BE2C (cell line): ENCODE measurements at regions not wholly inside any gene's neighbourhood (a gene's known extent, or its start where the extent isn't known, plus 50 kb on each side); places are given as distances from the start of the nearest gene placed in this dataset.

Experiments used
- DNase-seq: peaks from one replicate; pipeline ENCODE4 v3.0.0-alpha.2; 2020
- H3K27me3 ChIP-seq: fragments of 250-450 bp; sonication (Bioruptor Pico); 2 replicates; pipeline ENCODE4 v1.5.1; 2020; ENCODE audit warnings: mild to moderate bottlenecking
- H3K36me3 ChIP-seq: fragments of 250-450 bp; sonication (Bioruptor Pico); 2 replicates; pipeline ENCODE4 v1.5.1; 2020; ENCODE audit warnings: mild to moderate bottlenecking
- H3K4me1 ChIP-seq: fragments of 250-450 bp; sonication (Bioruptor Pico); 2 replicates; pipeline ENCODE4 v1.5.1; 2020
- H3K4me3 ChIP-seq: 2 replicates; pipeline ENCODE4 v1.5.1; 2011; ENCODE audit warnings: low read depth, low read length
- H3K9me3 ChIP-seq: fragments of 250-450 bp; sonication (Bioruptor Pico); 2 replicates; pipeline ENCODE4 v1.5.1; 2020
- TF ChIP-seq, protein P1 (sequence below): IDR thresholded peaks from 2 replicates; pipeline ENCODE4 v1.5.1; 2012; ENCODE audit warnings: mild to moderate bottlenecking, low read depth, low read length

DNA sequence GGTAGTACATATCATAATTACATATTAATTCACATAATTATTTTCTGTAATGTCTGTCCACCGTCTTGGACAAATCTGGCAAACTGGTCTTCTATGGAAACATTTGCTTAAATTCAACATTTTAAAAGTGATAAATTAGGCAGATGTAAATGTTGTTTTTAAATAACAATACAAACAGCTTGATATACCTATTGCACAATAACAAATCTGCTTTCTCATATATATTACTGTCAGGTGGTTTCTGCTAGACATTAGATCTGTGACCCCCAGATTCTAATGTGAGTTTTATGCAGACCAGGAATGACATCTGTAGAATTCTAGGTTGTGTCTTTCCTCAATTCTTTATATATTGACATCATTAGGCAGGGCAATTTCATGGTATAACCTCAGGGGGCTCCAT, 173.3 kb downstream of the CCDC59 start:
- Histone ChIP-seq H3K9me3 (no peaks in the 10 kb centered on the region), H3K27me3 (no peaks in the 10 kb centered on the region), H3K36me3 (no peaks in the 10 kb centered on the region), H3K4me1 (no peaks in the 10 kb centered on the region), H3K4me3 (no peak overlapping the region)
- no peak for DNase-seq
- TF ChIP-seq, protein P1, sequence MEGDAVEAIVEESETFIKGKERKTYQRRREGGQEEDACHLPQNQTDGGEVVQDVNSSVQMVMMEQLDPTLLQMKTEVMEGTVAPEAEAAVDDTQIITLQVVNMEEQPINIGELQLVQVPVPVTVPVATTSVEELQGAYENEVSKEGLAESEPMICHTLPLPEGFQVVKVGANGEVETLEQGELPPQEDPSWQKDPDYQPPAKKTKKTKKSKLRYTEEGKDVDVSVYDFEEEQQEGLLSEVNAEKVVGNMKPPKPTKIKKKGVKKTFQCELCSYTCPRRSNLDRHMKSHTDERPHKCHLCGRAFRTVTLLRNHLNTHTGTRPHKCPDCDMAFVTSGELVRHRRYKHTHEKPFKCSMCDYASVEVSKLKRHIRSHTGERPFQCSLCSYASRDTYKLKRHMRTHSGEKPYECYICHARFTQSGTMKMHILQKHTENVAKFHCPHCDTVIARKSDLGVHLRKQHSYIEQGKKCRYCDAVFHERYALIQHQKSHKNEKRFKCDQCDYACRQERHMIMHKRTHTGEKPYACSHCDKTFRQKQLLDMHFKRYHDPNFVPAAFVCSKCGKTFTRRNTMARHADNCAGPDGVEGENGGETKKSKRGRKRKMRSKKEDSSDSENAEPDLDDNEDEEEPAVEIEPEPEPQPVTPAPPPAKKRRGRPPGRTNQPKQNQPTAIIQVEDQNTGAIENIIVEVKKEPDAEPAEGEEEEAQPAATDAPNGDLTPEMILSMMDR = no peak

DNA sequence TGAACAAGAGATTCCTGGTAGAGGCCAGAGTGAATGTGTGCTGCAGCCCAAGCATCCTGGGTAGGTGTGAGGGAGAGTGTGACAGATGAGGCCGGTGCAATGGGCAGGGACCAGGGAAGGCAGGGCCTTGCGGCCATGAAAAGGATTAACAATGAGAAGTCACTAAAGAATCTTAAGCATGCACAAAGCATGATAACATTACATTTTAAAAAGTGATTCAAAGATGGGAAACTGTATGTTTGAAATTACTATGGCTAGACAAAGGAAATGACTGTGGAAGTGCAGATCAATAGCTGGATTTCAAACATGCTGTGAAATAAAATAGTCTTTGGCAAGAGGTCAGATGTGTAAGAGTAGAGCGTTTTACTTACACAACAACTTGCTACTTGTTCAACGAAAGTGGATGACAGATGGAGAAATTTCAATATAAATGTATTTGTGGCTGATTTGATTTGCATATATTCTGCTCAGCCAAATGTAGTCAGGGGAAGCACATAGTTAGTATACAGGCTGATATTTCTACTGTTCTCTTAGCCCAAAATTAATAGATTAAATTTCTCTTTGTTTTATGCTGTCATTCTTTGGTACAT, 175.5 kb downstream of the CCDC59 start:
- DNase-seq = no peak
- no peaks in the 10 kb centered on the region for H3K9me3 ChIP-seq
- H3K36me3 ChIP-seq = no peaks in the 10 kb centered on the region
- TF ChIP-seq, protein P1 = no peak
- no peak overlapping the region for H3K4me3 ChIP-seq
- no peaks in the 10 kb centered on the region for H3K4me1 ChIP-seq
- H3K27me3 ChIP-seq = no peaks in the 10 kb centered on the region

DNA sequence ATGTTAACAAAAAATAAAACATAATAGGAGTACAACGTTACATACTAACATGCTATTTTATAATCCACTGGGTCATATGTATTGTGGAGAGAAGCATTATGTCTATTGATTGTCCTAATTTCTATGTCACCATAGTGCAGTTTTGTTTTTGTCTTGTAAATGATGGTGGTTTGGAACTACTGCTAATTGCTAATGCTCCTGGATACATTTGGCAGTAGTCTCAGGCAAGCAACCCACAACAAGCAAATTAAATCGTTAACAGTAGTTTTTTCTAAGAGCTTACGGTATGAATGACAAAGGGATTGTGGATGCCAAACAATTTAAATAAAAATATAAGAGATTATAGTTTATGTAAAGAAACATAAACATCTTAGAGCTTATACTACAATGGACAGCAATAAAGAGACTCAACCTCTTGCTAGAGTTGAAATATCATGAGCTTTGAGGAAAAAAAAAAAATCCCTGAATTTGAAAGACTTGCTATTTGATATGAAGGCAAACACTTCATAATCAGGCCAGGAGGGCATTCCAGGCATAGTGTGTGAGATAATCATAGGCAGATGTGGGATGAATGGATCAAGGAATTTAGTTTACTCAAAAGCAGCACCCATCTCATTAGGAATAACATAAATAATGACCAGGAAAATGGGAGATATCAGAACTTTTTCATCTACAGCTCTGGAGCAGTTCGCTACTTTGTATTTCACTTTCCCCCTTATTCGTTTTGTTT, 181.3 kb downstream of the CCDC59 start:
- DNase-seq = no peak
- H3K27me3 ChIP-seq = no peaks in the 10 kb centered on the region
- TF ChIP-seq, protein P1 = no peak
- no peak overlapping the region for H3K4me3 ChIP-seq
- H3K4me1 ChIP-seq = no peaks in the 10 kb centered on the region
- no peaks in the 10 kb centered on the region for H3K36me3 ChIP-seq
- H3K9me3 ChIP-seq = no peaks in the 10 kb centered on the region

DNA sequence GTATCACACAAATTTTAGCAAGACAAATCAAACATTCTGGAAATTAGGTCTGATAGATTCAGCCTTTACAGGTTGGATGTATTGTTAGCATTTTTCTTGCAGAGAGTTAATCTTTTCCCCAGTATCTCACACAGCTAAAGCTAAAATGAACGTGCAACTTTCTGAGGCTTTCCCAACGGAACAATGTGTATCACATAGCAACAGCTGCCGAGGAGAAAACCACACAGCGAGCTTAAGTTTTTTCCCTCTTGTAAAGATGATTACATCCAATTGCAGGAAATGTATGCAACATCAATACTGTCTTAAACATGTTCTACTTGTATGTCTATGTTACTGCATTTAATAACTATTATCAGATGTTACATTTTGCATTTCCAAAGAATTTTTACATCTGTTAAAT, 182.2 kb downstream of the CCDC59 start:
- DNase-seq = no peak

DNA sequence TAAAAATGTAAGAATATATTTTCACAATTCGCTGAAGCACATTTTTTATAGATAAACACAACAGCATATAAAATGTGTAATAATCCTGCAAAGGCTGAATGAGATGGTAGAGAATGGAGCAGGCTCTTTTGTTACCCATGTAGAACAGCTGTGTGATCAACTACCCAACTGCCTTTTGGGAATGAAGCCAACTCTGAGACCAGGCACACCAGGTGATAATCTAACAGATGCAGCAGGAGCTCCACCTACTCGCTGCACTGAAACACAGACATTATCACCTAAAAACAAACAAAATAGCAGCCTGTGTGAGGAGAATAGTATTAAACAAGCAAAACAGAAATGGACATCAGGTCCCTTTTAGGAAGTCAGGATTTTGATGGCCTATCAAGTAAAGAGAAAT, 183.3 kb downstream of the CCDC59 start:
- H3K36me3 ChIP-seq = no peaks in the 10 kb centered on the region
- DNase-seq = no peak
- no peaks in the 10 kb centered on the region for H3K4me1 ChIP-seq
- H3K9me3 ChIP-seq = no peaks in the 10 kb centered on the region
- TF ChIP-seq, protein P1 = no peak
- no peak overlapping the region for H3K4me3 ChIP-seq
- no peaks in the 10 kb centered on the region for H3K27me3 ChIP-seq

More for the DNA sequence above, 182.2 kb downstream of the CCDC59 start:
- H3K36me3 ChIP-seq = no peaks in the 10 kb centered on the region
- TF ChIP-seq, protein P1 = no peak
- H3K27me3 ChIP-seq = no peaks in the 10 kb centered on the region
- no peaks in the 10 kb centered on the region for H3K4me1 ChIP-seq
- H3K4me3 ChIP-seq = no peak overlapping the region
- H3K9me3 ChIP-seq = no peaks in the 10 kb centered on the region

DNA sequence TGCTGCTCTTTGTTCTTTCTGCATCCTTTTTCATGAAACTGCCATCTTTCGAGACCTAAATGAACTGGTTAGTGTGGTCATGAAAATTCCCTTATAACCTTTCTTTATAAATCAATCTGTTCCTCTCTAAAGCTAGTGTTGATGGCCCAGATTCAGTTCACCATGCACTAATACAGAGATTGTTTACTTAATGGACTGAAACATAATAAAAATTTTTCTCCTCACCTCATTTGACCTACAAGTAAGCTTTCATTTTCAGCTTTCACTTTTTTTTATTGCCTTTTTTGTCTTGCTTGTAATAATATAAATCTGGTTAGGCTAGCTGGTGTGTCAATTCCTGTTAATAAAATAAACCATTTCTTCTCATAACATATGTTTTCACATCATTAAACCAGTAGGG, 183.8 kb downstream of the CCDC59 start:
- Histone ChIP-seq H3K4me1 (no peaks in the 10 kb centered on the region), H3K36me3 (no peaks in the 10 kb centered on the region), H3K9me3 (no peaks in the 10 kb centered on the region), H3K27me3 (no peaks in the 10 kb centered on the region), H3K4me3 (no peak overlapping the region)
- TF ChIP-seq, protein P1 = no peak
- DNase-seq = no peak
